C4-2B (cell line): ENCODE measurements at regions not wholly inside any gene's neighbourhood (a gene's known extent, or its start where the extent isn't known, plus 50 kb on each side); places are given as distances from the start of the nearest gene placed in this dataset.

Experiments
- CTCF ChIP-seq: fragments of 450-650 bp; conservative IDR thresholded peaks from 2 replicates; pipeline ENCODE4 v1.5.1; 2017; ENCODE audit warnings: mild to moderate bottlenecking
- ZFX ChIP-seq: fragments of 450-650 bp; IDR thresholded peaks from 2 replicates; pipeline ENCODE4 v1.6.1; 2017

- no peak for TF ChIP-seq CTCF
- TF ChIP-seq ZFX: no peak
These were observed 255.8 kb downstream of the MTX2 start for GRCh38 chr2:176525086-176525485.
